HFFc6 (cell line): ENCODE measurements at regions not wholly inside any gene's neighbourhood (a gene's known extent, or its start where the extent isn't known, plus 50 kb on each side); places are given as distances from the start of the nearest gene placed in this dataset.

Experiments used
- DNase-seq: peaks from one replicate; pipeline ENCODE4 v3.0.0-alpha.2; 2018
- H3K27ac Mint-ChIP-seq: 2 replicates; pipeline ENCODE4 v1.8.0; 2020; ENCODE audit warnings: mild to moderate bottlenecking, mixed read lengths
- H3K27me3 Mint-ChIP-seq: 2 replicates; pipeline ENCODE4 v1.8.0; 2021; ENCODE audit warnings: mild to moderate bottlenecking, moderate library complexity, mixed read lengths; ENCODE audit not compliant: insufficient read depth
- H3K36me3 Mint-ChIP-seq: 2 replicates; pipeline ENCODE4 v1.8.0; 2021; ENCODE audit warnings: low read depth, mixed read lengths
- H3K4me1 Mint-ChIP-seq: 2 replicates; pipeline ENCODE4 v1.8.0; 2020; ENCODE audit warnings: low read depth, mixed read lengths
- H3K4me3 Mint-ChIP-seq: 2 replicates; pipeline ENCODE4 v1.8.0; 2020; ENCODE audit warnings: mild to moderate bottlenecking, moderate library complexity, mixed read lengths
- H3K9me3 Mint-ChIP-seq: 2 replicates; pipeline ENCODE4 v1.8.0; 2020; ENCODE audit warnings: mild to moderate bottlenecking, mixed read lengths
- CTCF ChIP-seq: fragments of 200-600 bp; sonication (generic); IDR thresholded peaks from 2 replicates; pipeline ENCODE4 v1.5.0; 2021; ENCODE audit warnings: antibody characterized with exemption, mild to moderate bottlenecking

GRCh38 chr21:31558962-31559367 lies 100.5 kb upstream of the SOD1 start:
- no peak for DNase-seq
- peaks cover 12% of the 10 kb centered on the region; the same call in 1 of the 2 replicates for H3K4me1 Mint-ChIP-seq
- H3K36me3 Mint-ChIP-seq: no peaks in the 10 kb centered on the region; the same call in 1 of the 2 replicates
- H3K27me3 Mint-ChIP-seq: peaks cover 12% of the 10 kb centered on the region
- TF ChIP-seq CTCF: no peak
- H3K9me3 Mint-ChIP-seq: peaks cover 5% of the 10 kb centered on the region; the same call in 1 of the 2 replicates
- no peak overlapping the region for H3K27ac Mint-ChIP-seq
- H3K4me3 Mint-ChIP-seq: no peak overlapping the region

GRCh38 chr21:31558189-31558961 lies 101.1 kb upstream of the SOD1 start:
- no peaks in the 10 kb centered on the region; the same call in 1 of the 2 replicates for H3K36me3 Mint-ChIP-seq
- no peak overlapping the region for H3K27ac Mint-ChIP-seq
- peaks cover 5% of the 10 kb centered on the region; the same call in 1 of the 2 replicates for H3K9me3 Mint-ChIP-seq
- peaks cover 12% of the 10 kb centered on the region; the same call in 1 of the 2 replicates for H3K4me1 Mint-ChIP-seq
- no peak for TF ChIP-seq CTCF
- peaks cover 12% of the 10 kb centered on the region for H3K27me3 Mint-ChIP-seq
- H3K4me3 Mint-ChIP-seq: no peak overlapping the region
- no peak for DNase-seq

- H3K4me3 Mint-ChIP-seq: no peak overlapping the region
Measured at GRCh38 chr21:31557421-31558188, 101.9 kb upstream of the SOD1 start.

GRCh38 chr21:31556662-31557061 lies 102.8 kb upstream of the SOD1 start:
- DNase-seq: no peak
- TF ChIP-seq CTCF: no peak
- peaks cover 12% of the 10 kb centered on the region for H3K27me3 Mint-ChIP-seq
- no peaks in the 10 kb centered on the region; the same call in 1 of the 2 replicates for H3K36me3 Mint-ChIP-seq
- H3K4me3 Mint-ChIP-seq: no peak overlapping the region
- no peak overlapping the region for H3K27ac Mint-ChIP-seq
- H3K9me3 Mint-ChIP-seq: peaks cover 5% of the 10 kb centered on the region; the same call in 1 of the 2 replicates
- peaks cover 12% of the 10 kb centered on the region; the same call in 1 of the 2 replicates for H3K4me1 Mint-ChIP-seq

More at GRCh38 chr21:31557421-31558188, 101.9 kb upstream of the SOD1 start:
- H3K4me1 Mint-ChIP-seq: peaks cover 12% of the 10 kb centered on the region; the same call in 1 of the 2 replicates
- no peak overlapping the region for H3K27ac Mint-ChIP-seq
- H3K27me3 Mint-ChIP-seq: peaks cover 12% of the 10 kb centered on the region
- no peaks in the 10 kb centered on the region; the same call in 1 of the 2 replicates for H3K36me3 Mint-ChIP-seq
- H3K9me3 Mint-ChIP-seq: peaks cover 5% of the 10 kb centered on the region; the same call in 1 of the 2 replicates
- TF ChIP-seq CTCF: no peak
- no peak for DNase-seq

- Mint-ChIP-seq H3K27ac (no peak overlapping the region), H3K4me3 (no peak overlapping the region), H3K4me1 (peaks cover 12% of the 10 kb centered on the region; the same call in 1 of the 2 replicates), H3K27me3 (peaks cover 12% of the 10 kb centered on the region), H3K36me3 (no peaks in the 10 kb centered on the region; the same call in 1 of the 2 replicates), H3K9me3 (peaks cover 5% of the 10 kb centered on the region; the same call in 1 of the 2 replicates)
- no peak for TF ChIP-seq CTCF
- no peak for DNase-seq
Measured at GRCh38 chr21:31555741-31556191, 103.7 kb upstream of the SOD1 start.
